HG03039 (cell line): ENCODE measurements at regions not wholly inside any gene's neighbourhood (a gene's known extent, or its start where the extent isn't known, plus 50 kb on each side); places are given as distances from the start of the nearest gene placed in this dataset.
"Not testable (repeated sequence)": the region's sequence is repeated elsewhere in the genome, so short reads cannot be mapped to it uniquely, and the experiment has no call there.

ENCODE experiments used
- ATAC-seq: cut with Tn5 transposase; IDR thresholded peaks from one replicate; pipeline ENCODE4 v1.9.1; 2021; ENCODE audit warnings: mild to moderate bottlenecking, moderate library complexity; ENCODE audit not compliant: unreplicated experiment

DNA sequence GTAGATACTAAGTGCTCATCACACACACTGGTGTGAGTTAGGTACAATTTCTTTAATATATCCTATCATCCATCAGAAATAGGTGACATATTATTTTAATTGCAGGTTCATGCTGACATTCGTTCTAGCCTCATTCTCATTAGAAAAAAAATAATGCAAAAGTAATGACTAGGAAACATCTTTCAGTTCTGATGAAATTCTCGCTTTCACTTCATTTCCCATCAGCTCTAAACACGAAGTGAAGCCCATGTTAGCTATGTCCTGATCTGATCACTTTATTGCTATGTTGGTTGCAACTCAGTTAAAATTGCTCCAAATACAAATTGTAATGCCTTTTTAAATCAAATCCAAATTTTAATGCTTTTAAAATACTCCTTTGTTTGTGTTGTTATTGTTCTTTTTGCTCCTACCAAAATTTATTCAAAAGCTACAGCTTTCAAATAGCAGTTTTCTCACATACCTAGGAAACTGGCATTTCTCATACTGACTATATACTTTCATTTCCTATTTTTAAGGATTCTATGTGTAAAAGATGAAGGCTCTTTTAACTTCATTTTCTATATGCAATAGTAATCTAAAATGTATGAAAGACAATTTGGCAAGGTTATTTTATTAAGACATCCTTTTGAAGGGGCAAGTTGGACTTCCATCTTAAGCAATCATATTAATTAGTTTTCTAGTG lies 1237.8 kb upstream of the ACO1 start:
- ATAC-seq, result peak; percentile 92

DNA sequence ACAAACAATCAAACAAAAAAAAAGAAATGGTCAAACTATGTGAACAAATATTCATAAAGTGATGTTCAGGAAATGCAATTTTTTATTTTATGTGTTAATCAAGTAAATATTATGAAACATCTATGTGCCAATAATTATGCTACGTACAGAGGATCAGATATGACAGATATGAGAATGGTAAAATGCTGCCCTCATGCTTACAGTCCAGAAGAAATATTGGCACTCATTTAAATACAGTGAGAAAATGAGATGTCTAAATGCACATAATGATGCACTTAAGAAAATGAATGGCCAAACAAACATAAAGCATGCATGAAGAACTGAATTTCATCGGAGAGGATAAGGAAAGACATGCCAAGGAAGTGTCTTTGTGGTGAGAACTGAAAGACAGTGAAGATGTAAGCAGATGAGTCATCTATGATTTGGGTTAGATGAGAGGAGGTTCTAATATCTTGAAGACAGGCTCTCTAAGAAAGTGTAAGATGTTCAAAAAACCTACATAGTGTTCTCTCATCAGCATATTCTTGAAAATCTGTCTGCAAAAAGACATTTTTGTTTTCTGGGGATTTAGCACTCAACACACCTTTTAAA lies 1231.1 kb upstream of the ACO1 start:
- peak; percentile 96 for ATAC-seq

DNA sequence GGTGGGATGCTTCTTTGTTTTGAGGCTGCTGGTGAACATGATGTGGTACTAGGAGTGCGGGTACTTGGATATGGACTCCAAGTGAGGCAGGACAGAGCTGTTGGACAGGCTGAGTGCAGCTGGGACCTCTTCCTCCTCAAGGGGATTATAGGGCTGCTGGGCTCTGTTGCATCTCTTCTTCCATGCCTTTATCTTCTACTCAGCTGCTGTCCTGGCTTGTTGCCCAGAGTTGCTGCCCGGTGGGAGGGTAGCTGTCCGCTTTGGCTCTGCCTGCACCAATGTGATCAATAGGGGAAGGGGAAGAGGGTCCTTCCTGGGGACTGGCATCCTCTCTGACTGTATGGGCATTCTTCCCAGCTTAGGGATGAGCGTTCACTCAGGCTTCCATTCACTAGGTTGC lies 1217.9 kb upstream of the ACO1 start:
- ATAC-seq, result no peak

DNA sequence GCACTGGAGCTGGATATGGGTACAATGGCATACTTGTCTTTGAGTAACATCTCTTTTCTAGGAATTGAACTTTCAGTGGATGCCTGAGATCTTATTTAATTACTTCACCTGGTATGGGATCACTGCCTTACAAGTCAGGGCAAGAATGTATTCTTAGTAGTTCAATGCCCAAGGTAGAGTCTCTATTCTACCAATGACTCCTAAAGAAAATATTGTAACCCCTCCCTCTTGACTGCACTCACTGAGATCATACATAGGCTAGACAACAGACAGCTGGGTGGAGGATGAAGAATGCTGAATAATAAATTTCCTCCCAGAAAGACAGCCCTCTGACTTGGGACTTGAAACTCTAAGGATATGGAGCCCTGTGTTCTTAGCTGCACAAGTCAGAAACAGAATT lies 1216.3 kb upstream of the ACO1 start:
- no peak for ATAC-seq

DNA sequence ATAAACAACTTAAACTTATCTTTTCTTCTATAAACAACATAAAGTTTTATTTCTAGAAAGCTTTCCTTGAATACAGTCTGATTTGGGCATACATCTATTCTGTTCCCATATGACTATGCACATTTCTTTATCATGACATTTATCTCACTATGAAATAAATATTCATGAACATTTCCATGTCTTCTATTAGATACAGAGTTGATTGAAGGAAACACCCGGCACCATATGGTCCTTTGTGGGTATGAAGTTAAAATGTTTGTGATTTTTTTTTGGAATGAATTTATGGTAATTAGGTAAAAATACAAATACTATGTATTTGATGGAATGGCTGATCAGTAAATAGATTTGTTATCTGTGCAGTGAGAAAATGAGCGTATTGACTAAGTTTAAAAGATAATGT lies 1209.8 kb upstream of the ACO1 start:
- ATAC-seq, result no peak

DNA sequence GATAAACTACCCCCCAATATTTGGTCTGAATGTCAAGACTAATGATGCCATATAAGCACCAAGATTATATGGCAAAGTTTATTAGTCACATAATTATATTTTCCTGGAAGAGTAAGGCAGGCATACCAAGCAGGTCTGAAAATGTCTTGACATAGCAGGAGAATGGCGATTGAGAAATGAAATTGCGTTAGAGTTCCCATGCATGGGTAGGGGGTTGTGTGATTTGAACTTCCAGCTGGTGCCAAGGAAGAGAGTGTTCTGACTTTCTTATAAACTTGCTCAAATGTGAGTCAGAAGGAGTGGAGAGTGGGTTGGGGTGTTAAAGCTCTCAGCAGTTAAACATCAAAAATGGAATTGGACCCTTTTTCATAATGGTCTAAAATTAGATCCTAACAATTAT lies 1200.6 kb upstream of the ACO1 start:
- no peak for ATAC-seq

DNA sequence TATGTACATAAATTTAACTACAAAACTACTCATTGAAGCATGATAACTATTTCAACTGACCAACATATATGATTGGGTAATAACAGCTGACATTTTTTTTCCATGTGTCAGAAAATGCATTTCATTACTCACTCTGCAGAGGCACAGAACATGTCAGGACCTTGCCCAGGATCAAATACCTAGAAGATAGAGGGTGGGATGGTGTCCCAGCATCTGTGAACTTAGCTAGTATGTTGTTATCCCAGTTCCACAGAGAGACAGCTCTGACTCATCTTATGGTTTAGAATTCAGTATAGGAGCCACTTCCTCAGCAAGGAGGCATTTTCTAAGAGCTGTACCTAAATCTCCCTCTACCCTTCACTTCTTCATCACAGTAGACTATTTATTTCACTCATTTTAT lies 1198.6 kb upstream of the ACO1 start:
- ATAC-seq, result no peak

DNA sequence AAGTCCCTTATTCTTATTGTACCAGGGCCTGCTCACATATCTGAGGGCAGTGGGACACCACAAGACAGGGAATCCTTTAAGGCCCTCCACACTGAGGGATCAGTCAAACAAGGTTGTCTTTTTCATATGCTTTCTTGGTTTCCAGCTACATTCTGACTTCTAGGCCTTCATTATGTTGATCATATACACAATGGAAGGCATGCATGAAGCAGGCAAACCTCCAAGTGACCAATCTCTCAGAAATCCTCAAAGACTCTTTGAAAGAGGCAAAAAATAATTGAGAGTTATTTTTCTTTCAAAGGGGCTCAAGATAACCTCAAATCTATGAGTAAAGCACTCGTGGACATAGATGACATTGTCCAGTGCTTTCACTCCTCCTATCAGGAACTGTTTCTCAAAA lies 1195.9 kb upstream of the ACO1 start:
- no peak for ATAC-seq

DNA sequence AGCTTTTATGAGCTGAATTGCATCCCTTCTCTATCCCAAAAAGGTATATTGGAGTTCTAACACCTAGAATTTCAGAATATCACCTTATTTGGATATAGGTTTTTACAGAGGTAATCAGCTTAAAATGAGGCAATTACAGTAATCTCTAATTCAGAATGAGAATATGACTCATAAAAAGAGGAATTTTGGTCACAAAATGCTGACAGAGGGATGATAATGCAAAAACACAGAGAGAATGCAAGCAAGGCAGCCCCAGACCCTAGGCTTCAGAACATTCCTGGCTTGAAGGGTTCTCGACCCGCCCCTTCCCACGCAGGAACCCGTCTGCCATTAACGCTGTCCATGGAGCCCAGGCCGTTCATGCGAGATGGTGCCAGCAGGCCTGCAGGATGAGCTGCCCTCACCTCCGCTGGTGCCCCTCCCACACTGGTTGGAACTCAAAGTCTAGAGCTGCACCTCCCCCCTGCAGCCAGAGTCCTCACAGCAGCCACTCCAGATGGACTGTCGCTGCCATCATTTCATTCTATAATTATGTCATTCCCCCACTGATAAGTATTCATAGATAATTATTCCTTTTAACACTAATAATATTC lies 1173.4 kb upstream of the ACO1 start:
- peak; percentile 96 for ATAC-seq

DNA sequence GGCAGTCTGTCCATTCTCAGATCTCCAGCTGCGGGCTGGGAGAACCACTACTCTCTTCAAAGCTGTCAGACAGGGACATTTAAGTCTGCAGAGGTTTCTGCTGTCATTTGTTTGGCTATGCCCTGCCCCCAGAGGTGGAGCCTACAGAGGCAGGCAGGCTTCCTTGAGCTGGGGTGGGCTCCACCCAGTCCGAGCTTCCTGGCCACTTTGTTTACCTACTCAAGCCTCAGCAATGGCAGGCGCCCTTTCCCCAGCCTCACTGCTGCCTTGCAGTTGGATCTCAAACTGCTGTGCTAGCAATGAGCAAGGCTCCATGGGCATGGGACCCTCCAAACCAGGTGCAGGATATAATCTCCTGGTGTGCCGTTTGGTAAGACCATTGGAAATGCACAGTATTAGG lies 1154.5 kb upstream of the ACO1 start:
- not testable (repeated sequence) for ATAC-seq

DNA sequence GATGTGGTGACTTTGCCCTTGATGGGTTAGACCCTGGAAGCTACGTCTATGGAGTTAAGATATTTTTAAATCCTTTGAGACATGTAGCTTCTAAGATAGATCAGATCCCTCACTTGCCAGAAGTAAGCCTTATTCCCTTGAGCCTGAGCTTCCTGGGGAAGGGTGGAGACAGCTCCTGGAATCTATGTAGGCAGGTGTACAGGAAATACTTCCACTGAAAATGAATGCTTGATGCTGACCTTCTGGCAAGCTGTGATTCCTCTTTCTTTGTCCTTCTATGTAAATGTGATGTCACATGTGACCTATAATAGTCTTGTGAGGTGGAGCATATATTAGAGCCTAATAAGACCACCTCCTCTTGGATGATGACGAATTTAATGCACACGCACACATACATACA lies 1152.0 kb upstream of the ACO1 start:
- ATAC-seq, result no peak

DNA sequence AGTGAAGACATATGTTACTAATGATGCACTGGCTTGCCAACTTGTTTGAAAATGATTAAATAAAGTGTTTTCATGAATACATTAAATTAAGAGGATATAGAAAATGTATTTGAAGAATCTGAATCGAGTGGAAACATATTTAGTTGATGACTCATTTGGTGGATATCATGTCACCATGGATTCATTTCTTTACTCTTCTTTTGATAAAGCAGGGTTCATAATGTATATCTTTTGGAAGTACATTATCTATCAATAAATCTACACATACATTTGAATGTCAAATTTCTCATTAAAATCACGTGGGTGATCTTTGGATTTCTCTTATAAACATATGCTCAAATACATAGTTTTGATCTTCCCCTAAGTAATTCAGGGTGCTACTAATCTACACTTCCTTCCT lies 1148.1 kb upstream of the ACO1 start:
- ATAC-seq, result no peak

DNA sequence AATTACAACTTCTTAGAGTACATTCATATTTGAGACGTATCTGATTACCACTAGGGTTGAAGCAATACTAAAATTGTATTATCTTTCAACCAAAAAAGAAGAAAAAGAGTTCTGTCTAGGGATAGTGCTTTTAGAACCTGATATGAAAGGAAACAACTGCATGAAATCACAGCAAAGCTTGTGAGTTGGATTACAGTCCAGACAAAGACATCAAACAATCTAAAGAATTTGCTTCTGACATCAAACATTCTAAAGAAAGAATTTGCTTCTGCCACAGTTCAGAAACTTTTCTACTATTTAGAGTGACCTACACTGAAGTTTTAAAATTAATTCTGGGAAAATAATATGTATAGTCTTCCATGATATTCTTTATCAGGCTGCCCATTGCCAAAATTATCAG lies 1141.1 kb upstream of the ACO1 start:
- no peak for ATAC-seq

DNA sequence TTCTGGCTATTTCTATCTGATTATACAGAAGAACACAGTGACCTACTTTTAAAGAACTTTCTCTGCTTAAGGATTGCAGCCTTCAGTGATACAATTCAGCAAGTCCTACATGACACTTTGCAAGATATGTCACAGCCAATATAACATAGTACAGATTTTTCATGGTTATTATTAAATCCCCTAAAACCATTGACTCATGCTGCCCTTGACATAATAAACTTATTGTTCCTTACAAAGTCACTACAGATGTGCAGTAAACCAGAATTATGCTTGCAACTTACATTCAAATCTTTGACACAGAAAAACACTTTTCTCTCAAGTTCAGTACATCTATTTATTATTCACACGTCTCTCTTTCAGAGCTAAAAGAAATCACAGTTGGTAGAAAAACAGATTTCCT lies 1136.3 kb upstream of the ACO1 start:
- no peak for ATAC-seq

DNA sequence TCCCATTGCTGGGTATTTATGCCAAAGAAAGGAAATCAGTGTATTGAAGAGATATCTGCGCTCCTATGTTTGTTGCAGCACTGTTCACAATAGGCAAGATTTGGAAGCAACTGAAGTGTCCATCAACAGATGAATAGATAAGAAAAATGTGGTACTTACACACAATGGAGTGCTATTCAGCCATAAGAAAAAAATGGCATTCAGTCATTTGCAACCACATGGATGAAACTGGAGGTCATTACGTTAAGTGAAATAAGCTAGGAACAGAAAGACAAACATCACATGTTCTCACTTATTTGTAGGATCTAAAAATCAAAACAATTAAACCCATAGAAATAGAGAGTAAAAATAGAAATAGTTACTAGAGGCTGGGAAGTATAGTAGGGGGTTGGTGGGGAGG lies 1133.1 kb upstream of the ACO1 start:
- no peak for ATAC-seq

DNA sequence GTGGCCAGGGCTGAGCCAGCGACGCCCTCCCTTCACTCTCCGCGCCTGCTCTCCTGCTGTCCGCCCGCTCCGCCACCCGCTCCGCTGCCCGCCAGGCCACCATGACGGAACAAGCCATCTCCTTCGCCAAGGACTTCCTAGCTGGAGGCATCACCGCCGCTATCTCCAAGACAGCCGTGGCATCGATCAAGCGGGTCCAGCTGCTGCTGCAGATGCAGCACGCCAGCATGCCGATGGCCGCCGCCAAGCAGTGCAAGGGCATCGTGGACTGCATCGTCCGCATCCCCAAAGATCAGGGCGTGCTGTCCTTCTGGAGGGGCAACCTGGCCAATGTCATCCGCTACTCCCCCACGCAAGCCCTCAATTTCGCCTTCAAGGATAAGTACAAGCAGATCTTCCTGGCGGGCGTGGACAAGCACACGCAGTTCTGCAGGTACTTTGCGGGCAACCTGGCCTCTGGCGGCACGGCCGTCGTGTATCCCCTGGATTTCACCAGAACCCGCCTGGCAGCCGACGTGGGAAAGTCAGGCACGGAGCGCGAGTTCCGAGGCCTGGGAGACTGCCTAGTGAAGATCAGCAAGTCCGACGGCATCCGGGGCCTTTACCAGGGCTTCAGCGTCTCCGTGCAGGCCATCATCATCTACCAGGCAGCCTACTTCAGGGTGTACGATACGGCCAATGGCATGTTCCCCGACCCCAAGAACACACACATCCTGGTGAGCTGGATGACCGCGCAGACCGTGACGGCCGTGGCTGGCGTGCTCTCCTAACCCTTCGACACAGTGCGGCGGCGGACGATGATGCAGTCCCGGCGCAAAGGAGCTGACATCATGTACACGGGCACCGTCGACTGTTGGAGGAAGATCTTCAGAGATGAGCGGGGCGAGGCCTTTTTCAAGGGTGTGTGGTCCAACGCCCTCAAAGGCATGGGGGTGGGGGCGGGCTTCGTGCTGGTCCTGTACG lies 1130.4 kb upstream of the ACO1 start:
- no peak for ATAC-seq

DNA sequence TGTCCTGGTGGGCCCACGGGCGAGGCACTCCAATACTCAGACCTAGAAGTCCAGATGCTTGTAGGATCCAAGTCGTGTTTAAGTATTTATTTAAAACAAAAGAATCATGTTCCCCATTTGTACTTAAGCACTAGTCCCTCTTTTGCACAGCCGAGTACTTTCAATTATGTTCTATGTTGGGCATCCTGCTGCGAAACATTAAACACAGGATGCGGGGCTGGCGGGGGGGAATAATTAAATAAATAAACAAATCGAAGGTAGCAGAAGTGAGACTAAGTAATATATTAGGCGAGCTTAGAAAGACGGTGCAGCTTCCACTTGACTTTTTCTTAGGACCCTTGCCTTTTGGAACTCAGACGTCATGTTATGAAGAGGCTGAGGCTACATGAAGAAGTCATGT lies 1129.2 kb upstream of the ACO1 start:
- no peak for ATAC-seq

DNA sequence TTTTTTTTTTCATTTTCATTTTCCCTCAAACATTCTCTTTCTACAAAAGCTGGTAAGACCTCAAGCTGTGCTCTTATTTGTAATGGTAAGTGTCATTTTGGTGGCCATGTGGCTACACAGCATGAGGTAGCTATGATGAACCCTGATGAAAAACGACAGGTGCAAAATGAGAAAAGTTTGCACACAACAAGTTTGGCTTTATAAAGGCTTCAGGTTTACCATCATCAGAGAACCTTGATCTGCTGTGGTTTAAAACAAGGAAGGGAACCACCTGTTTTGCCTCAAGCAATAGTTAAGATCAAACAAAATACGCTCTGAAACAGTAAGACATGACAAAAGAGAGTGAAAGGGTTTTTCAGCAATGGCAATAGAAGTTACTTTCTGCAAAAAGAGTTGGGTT lies 1124.6 kb upstream of the ACO1 start:
- no peak for ATAC-seq

DNA sequence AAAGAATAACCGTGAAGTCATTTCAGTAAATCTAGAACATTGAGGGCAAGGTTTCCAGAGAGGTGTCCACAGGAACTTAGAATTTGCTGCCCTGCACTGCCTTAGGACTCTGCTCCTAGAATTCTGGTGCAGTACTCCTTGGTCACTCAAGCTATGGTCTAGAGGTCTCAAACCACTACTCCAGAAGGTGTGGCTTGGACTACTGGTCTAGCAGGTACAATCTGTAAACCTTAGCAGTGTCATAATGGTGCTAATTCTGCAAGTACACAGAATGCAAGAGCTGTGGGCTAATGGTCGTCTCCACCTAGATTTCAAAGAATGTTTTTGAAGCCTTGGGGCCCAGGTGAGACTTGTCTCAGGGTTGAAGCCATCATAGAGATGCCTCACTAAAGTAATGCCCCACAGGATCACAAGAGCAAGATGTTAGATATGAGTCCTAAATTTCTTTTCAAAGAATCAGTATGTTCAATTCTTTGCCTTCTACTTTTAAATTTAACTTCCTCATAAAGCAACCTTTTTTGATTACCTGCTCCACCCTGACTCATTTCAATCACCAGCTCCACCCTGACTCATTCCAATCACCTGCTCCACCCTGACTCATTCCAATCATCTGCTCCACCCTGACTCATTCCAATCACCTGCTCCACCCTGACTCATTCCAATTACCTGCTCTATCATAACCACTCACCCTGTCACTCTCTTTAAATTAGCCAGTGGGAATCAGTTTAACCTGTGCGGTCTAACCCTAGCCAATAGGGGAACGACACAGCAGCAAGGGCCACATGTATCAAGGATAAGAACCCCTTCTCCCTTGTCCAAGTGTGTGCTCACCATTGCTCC lies 1111.8 kb upstream of the ACO1 start:
- no peak for ATAC-seq

DNA sequence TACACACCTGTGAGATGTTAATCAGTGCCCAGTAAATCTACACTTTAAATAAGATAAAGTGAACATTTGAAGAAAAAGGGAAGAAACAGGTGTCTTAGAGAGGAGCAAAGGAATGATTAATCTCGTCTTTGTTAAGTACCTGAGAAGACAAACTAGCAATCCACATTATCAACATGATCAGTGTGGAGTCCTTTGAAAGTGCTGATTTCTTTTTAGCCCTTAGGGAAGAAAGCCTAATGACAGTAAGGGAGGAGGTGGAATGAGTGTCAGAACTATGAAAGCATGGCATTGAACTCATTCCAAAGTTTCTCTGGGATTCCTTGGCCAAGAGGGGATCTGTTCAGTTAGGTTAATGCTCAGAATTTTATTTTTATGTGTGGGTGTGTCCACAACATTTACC lies 1109.0 kb upstream of the ACO1 start:
- no peak for ATAC-seq

DNA sequence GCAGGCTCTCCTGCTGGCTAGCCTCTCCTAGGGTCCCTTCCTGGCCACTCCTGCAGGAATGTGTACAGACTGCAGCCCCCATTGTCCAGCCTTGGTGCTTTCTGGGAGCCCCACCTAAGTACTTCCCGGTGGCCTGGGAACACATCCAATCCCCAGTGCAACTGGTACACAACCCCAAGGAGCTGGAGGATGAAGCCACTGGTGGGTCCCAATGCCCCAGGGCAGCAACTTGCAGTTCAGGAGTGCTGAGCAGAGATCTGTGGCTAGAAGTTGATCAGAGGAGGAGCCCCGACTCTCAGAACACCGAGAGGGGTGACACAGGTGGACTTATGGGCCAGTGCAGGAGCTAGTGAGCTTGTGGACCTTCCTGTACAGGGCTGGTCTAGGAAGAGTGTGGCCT lies 1093.7 kb upstream of the ACO1 start:
- ATAC-seq, result no peak
